ENCODE measurements at regions not wholly inside any gene's neighbourhood (a gene's known extent, or its start where the extent isn't known, plus 50 kb on each side); places are given as distances from the start of the nearest gene placed in this dataset.

- no peak for TF ChIP-seq EZH2phosphoT487 (IDR thresholded peaks at IDR 0.05; ENCODE audit: insufficient read depth, low read depth)
- TF ChIP-seq EZH2 (IDR thresholded peaks at IDR 0.05; ENCODE audit: insufficient read depth, poor library complexity, severe bottlenecking): no peak
Observed at GRCh38 chr6:164897523-164898235, 411.7 kb downstream of the C6orf118 start.
